ENCODE measurements at regions not wholly inside any gene's neighbourhood (a gene's known extent, or its start where the extent isn't known, plus 50 kb on each side); places are given as distances from the start of the nearest gene placed in this dataset.

- peak; percentile 59; the same call in 1 of the 2 replicates for TF ChIP-seq ZNF592 (IDR thresholded peaks at IDR 0.05)
- TF ChIP-seq TEAD4 (IDR thresholded peaks at IDR 0.05; ENCODE audit: low read length): no peak
- TF ChIP-seq TEAD4 (CRISPR knock-in tag; IDR thresholded peaks at IDR 0.05; ENCODE audit: borderline replicate concordance): 0 out of 2 replicates have a peak, but pooled peaks have one; percentile 30
- TF ChIP-seq MYC (IDR thresholded peaks at IDR 0.05; ENCODE audit: low read depth, low read length): no peak
- no peak for TF ChIP-seq MYC (CRISPR knock-in tag; IDR thresholded peaks at IDR 0.05; ENCODE audit: borderline replicate concordance, low read depth)
- TF ChIP-seq, protein P1, sequence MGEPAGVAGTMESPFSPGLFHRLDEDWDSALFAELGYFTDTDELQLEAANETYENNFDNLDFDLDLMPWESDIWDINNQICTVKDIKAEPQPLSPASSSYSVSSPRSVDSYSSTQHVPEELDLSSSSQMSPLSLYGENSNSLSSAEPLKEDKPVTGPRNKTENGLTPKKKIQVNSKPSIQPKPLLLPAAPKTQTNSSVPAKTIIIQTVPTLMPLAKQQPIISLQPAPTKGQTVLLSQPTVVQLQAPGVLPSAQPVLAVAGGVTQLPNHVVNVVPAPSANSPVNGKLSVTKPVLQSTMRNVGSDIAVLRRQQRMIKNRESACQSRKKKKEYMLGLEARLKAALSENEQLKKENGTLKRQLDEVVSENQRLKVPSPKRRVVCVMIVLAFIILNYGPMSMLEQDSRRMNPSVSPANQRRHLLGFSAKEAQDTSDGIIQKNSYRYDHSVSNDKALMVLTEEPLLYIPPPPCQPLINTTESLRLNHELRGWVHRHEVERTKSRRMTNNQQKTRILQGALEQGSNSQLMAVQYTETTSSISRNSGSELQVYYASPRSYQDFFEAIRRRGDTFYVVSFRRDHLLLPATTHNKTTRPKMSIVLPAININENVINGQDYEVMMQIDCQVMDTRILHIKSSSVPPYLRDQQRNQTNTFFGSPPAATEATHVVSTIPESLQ (CRISPR knock-in tag; IDR thresholded peaks at IDR 0.05): no peak
- TF ChIP-seq NR1H2 (CRISPR knock-in tag; IDR thresholded peaks at IDR 0.05): no peak
- peak; percentile 47; the same call in 1 of the 2 replicates for TF ChIP-seq ZNF445 (CRISPR knock-in tag; IDR thresholded peaks at IDR 0.05; ENCODE audit: low read depth)
- peak; percentile 77; the same call in 1 of the 2 replicates for TF ChIP-seq THRB (CRISPR knock-in tag; conservative IDR thresholded peaks at IDR 0.05)
- no peak for TF ChIP-seq LEF1 (IDR thresholded peaks at IDR 0.05)
- TF ChIP-seq, protein P2, sequence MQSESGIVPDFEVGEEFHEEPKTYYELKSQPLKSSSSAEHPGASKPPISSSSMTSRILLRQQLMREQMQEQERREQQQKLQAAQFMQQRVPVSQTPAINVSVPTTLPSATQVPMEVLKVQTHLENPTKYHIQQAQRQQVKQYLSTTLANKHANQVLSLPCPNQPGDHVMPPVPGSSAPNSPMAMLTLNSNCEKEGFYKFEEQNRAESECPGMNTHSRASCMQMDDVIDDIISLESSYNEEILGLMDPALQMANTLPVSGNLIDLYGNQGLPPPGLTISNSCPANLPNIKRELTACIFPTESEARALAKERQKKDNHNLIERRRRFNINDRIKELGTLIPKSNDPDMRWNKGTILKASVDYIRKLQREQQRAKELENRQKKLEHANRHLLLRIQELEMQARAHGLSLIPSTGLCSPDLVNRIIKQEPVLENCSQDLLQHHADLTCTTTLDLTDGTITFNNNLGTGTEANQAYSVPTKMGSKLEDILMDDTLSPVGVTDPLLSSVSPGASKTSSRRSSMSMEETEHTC (IDR thresholded peaks at IDR 0.05): no peak
- no peak for TF ChIP-seq ZNF197 (CRISPR knock-in tag; IDR thresholded peaks at IDR 0.05; ENCODE audit: low read depth)
- TF ChIP-seq MEF2D (tag; conservative IDR thresholded peaks at IDR 0.05; ENCODE audit: low read depth): no peak
- TF ChIP-seq, protein P3, sequence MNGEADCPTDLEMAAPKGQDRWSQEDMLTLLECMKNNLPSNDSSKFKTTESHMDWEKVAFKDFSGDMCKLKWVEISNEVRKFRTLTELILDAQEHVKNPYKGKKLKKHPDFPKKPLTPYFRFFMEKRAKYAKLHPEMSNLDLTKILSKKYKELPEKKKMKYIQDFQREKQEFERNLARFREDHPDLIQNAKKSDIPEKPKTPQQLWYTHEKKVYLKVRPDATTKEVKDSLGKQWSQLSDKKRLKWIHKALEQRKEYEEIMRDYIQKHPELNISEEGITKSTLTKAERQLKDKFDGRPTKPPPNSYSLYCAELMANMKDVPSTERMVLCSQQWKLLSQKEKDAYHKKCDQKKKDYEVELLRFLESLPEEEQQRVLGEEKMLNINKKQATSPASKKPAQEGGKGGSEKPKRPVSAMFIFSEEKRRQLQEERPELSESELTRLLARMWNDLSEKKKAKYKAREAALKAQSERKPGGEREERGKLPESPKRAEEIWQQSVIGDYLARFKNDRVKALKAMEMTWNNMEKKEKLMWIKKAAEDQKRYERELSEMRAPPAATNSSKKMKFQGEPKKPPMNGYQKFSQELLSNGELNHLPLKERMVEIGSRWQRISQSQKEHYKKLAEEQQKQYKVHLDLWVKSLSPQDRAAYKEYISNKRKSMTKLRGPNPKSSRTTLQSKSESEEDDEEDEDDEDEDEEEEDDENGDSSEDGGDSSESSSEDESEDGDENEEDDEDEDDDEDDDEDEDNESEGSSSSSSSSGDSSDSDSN (IDR thresholded peaks at IDR 0.05; ENCODE audit: borderline replicate concordance in 1 of 2, low read depth in 2 of 2, low read length in 2 of 2): no peak
- no peak for TF ChIP-seq CTBP1 (IDR thresholded peaks at IDR 0.05; ENCODE audit: borderline replicate concordance)
- TF ChIP-seq, protein P4, sequence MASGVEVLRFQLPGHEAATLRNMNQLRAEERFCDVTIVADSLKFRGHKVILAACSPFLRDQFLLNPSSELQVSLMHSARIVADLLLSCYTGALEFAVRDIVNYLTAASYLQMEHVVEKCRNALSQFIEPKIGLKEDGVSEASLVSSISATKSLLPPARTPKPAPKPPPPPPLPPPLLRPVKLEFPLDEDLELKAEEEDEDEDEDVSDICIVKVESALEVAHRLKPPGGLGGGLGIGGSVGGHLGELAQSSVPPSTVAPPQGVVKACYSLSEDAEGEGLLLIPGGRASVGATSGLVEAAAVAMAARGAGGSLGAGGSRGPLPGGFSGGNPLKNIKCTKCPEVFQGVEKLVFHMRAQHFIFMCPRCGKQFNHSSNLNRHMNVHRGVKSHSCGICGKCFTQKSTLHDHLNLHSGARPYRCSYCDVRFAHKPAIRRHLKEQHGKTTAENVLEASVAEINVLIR (CRISPR knock-in tag; IDR thresholded peaks at IDR 0.05): no peak
These were observed 382.0 kb downstream of the SFMBT2 start (continued) for GRCh38 chr10:7028809-7029166.
